CD8-positive, alpha-beta memory T cell (primary cell): ENCODE measurements at regions not wholly inside any gene's neighbourhood (a gene's known extent, or its start where the extent isn't known, plus 50 kb on each side); places are given as distances from the start of the nearest gene placed in this dataset.
"Not testable (repeated sequence)": the region's sequence is repeated elsewhere in the genome, so short reads cannot be mapped to it uniquely, and the experiment has no call there.

Source experiments
- CTCF ChIA-PET: fragments of 350-600 bp; sonication (Branson Sonifier 250); formaldehyde crosslinking; loops from one replicate; lab custom pipeline; 2021; ENCODE audit warnings: antibody characterized with exemption; lab: Charles Lee
- POLR2A ChIA-PET: fragments of 350-600 bp; sonication (Branson Sonifier 250); formaldehyde crosslinking; loops from one replicate; lab custom pipeline; 2021; ENCODE audit warnings: antibody characterized with exemption; lab: Charles Lee
- DNase-seq, 5 donors: peaks; one replicate each; pipeline versions ENCODE4 v3.0.0 to v3.0.0-alpha.2; 2020 to 2022; ENCODE audit warnings: mixed read lengths in 1 of 5
- H3K27ac ChIP-seq: one replicate; pipeline ENCODE4 v1.7.0; 2013; ENCODE audit warnings: low read depth, mild to moderate bottlenecking, low read length, moderate library complexity
- H3K27me3 ChIP-seq: 2 replicates; pipeline ENCODE4 v1.7.0; 2013; ENCODE audit warnings: low read length, mild to moderate bottlenecking; ENCODE audit not compliant: insufficient read depth, poor library complexity, severe bottlenecking
- H3K36me3 ChIP-seq: 2 replicates; pipeline ENCODE4 v1.7.0; 2013; ENCODE audit warnings: mild to moderate bottlenecking, low read length, moderate library complexity; ENCODE audit not compliant: insufficient read depth
- H3K4me1 ChIP-seq: 2 replicates; pipeline ENCODE4 v1.7.0; 2013; ENCODE audit warnings: mild to moderate bottlenecking, low read length, moderate library complexity; ENCODE audit not compliant: insufficient read depth
- H3K4me3 ChIP-seq: 2 replicates; pipeline ENCODE4 v1.7.0; 2013; ENCODE audit warnings: mild to moderate bottlenecking, low read length
- H3K9me3 ChIP-seq: 2 replicates; pipeline ENCODE4 v1.7.0; 2013; ENCODE audit warnings: mild to moderate bottlenecking, low read length
- H3K27ac Mint-ChIP-seq, 8 donors: one replicate each; pipeline ENCODE4 v1.8.0; 2020 to 2021; ENCODE audit warnings: mixed read lengths in 8 of 8, mild to moderate bottlenecking in 6 of 8, inconsistent platforms in 3 of 8, moderate library complexity in 3 of 8
- H3K27me3 Mint-ChIP-seq, 2 donors: one replicate each; pipeline ENCODE4 v1.8.0; 2020 to 2021; ENCODE audit warnings: mixed read lengths in 2 of 2, mild to moderate bottlenecking in 1 of 2, moderate library complexity in 1 of 2
- H3K36me3 Mint-ChIP-seq, 3 donors: one replicate each; pipeline ENCODE4 v1.8.0; 2020 to 2021; ENCODE audit warnings: mixed read lengths in 3 of 3, inconsistent platforms in 1 of 3, mild to moderate bottlenecking in 1 of 3
- H3K4me1 Mint-ChIP-seq, 3 donors: one replicate each; pipeline ENCODE4 v1.8.0; 2020 to 2021; ENCODE audit warnings: mixed read lengths in 3 of 3, inconsistent platforms in 1 of 3, mild to moderate bottlenecking in 1 of 3
- H3K4me3 Mint-ChIP-seq, 7 donors: one replicate each; pipeline ENCODE4 v1.8.0; 2020 to 2021; ENCODE audit warnings: mixed read lengths in 7 of 7, mild to moderate bottlenecking in 6 of 7, moderate library complexity in 4 of 7, inconsistent platforms in 2 of 7
- H3K9me3 Mint-ChIP-seq, 5 donors: one replicate each; pipeline ENCODE4 v1.8.0; 2020 to 2022; ENCODE audit warnings: mixed read lengths in 5 of 5, mild to moderate bottlenecking in 3 of 5, moderate library complexity in 2 of 5, inconsistent platforms in 1 of 5

- no peak for DNase-seq
- Mint-ChIP-seq H3K4me1 (no peaks in the 10 kb centered on the region), H3K4me3 (no peak overlapping the region), H3K36me3 (no peaks in the 10 kb centered on the region), H3K27me3 (peaks cover 0 to 3% of the 10 kb centered on the region in 2 donors), H3K27ac (no peak overlapping the region), H3K9me3 (peaks cover 0 to 12% (median 10%) of the 10 kb centered on the region in 5 donors)
- H3K27ac ChIP-seq = no peak overlapping the region
- no peaks in the 10 kb centered on the region for H3K36me3 ChIP-seq
- no peaks in the 10 kb centered on the region for H3K4me1 ChIP-seq
- POLR2A ChIA-PET = no interaction called here
- no peaks in the 10 kb centered on the region for H3K27me3 ChIP-seq
- no peak overlapping the region for H3K4me3 ChIP-seq
- H3K9me3 ChIP-seq = no peaks in the 10 kb centered on the region
- CTCF ChIA-PET = no interaction called here
Measured at GRCh38 chr10:16030562-16030961, 170.3 kb upstream of the MINDY3 start.

GRCh38 chr10:16049050-16049449, 188.7 kb upstream of the MINDY3 start:
- H3K27ac Mint-ChIP-seq = no peak overlapping the region
- no peaks in the 10 kb centered on the region for H3K27me3 ChIP-seq
- no peaks in the 10 kb centered on the region for H3K36me3 ChIP-seq
- no peak for DNase-seq
- no peak overlapping the region for H3K27ac ChIP-seq
- H3K4me3 ChIP-seq = no peak overlapping the region
- ChIA-PET POLR2A (no interaction called here), CTCF (no interaction called here)
- H3K9me3 ChIP-seq = no peaks in the 10 kb centered on the region
- no peak overlapping the region for H3K4me3 Mint-ChIP-seq
- no peaks in the 10 kb centered on the region for H3K4me1 Mint-ChIP-seq
- no peaks in the 10 kb centered on the region for H3K36me3 Mint-ChIP-seq
- no peaks in the 10 kb centered on the region for H3K27me3 Mint-ChIP-seq
- no peaks in the 10 kb centered on the region for H3K4me1 ChIP-seq
- H3K9me3 Mint-ChIP-seq = no peaks in the 10 kb centered on the region

- H3K27me3 ChIP-seq = no peaks in the 10 kb centered on the region
- Mint-ChIP-seq H3K27ac (no peak overlapping the region), H3K36me3 (no peaks in the 10 kb centered on the region), H3K4me3 (no peak overlapping the region), H3K27me3 (no peaks in the 10 kb centered on the region), H3K4me1 (no peaks in the 10 kb centered on the region), H3K9me3 (no peaks in the 10 kb centered on the region)
- DNase-seq = no peak
- no peaks in the 10 kb centered on the region for H3K4me1 ChIP-seq
- H3K4me3 ChIP-seq = no peak overlapping the region
- no peaks in the 10 kb centered on the region for H3K36me3 ChIP-seq
- H3K27ac ChIP-seq = no peak overlapping the region
- POLR2A ChIA-PET = no interaction called here
- CTCF ChIA-PET = no interaction called here
- no peaks in the 10 kb centered on the region for H3K9me3 ChIP-seq
Measured at GRCh38 chr10:16049782-16050181, 189.5 kb upstream of the MINDY3 start.

- H3K4me1 Mint-ChIP-seq = no peaks in the 10 kb centered on the region
- peaks cover 0 to 4% (median 2%) of the 10 kb centered on the region in 5 donors for H3K9me3 Mint-ChIP-seq
Measured at GRCh38 chr10:16063350-16063749, 203.0 kb upstream of the MINDY3 start.

GRCh38 chr10:16083551-16083950, 223.2 kb upstream of the MINDY3 start:
- H3K9me3 Mint-ChIP-seq, H3K27ac Mint-ChIP-seq, H3K4me3 Mint-ChIP-seq, CTCF ChIA-PET, H3K36me3 Mint-ChIP-seq, H3K27me3 ChIP-seq, H3K4me1 ChIP-seq, H3K36me3 ChIP-seq, H3K4me1 Mint-ChIP-seq, H3K27ac ChIP-seq, DNase-seq, POLR2A ChIA-PET, H3K9me3 ChIP-seq, H3K4me3 ChIP-seq, H3K27me3 Mint-ChIP-seq: not testable (repeated sequence)

More at GRCh38 chr10:16063350-16063749, 203.0 kb upstream of the MINDY3 start:
- no peak for DNase-seq
- Histone ChIP-seq H3K4me1 (no peaks in the 10 kb centered on the region), H3K27me3 (no peaks in the 10 kb centered on the region), H3K9me3 (no peaks in the 10 kb centered on the region), H3K27ac (no peak overlapping the region), H3K4me3 (no peak overlapping the region), H3K36me3 (no peaks in the 10 kb centered on the region)
- H3K27ac Mint-ChIP-seq = no peak overlapping the region
- H3K36me3 Mint-ChIP-seq = no peaks in the 10 kb centered on the region
- ChIA-PET POLR2A (no interaction called here), CTCF (no interaction called here)
- H3K4me3 Mint-ChIP-seq = no peak overlapping the region
- peaks cover 0 to 2% of the 10 kb centered on the region in 2 donors for H3K27me3 Mint-ChIP-seq

GRCh38 chr10:16105082-16105481, 244.8 kb upstream of the MINDY3 start:
- Mint-ChIP-seq H3K4me1 (no peaks in the 10 kb centered on the region), H3K9me3 (no peaks in the 10 kb centered on the region), H3K27ac (no peak overlapping the region), H3K36me3 (no peaks in the 10 kb centered on the region), H3K4me3 (no peak overlapping the region), H3K27me3 (peaks cover 0 to 3% of the 10 kb centered on the region in 2 donors)
- POLR2A ChIA-PET = no interaction called here
- Histone ChIP-seq H3K4me1 (no peaks in the 10 kb centered on the region), H3K27me3 (no peaks in the 10 kb centered on the region), H3K9me3 (no peaks in the 10 kb centered on the region), H3K27ac (no peak overlapping the region), H3K4me3 (no peak overlapping the region), H3K36me3 (no peaks in the 10 kb centered on the region)
- no peak for DNase-seq
- CTCF ChIA-PET = no interaction called here

GRCh38 chr10:16116404-16117304, 256.3 kb upstream of the MINDY3 start:
- Histone ChIP-seq H3K4me3 (no peak overlapping the region), H3K27ac (no peak overlapping the region), H3K27me3 (no peaks in the 10 kb centered on the region), H3K9me3 (no peaks in the 10 kb centered on the region), H3K36me3 (no peaks in the 10 kb centered on the region), H3K4me1 (no peaks in the 10 kb centered on the region)
- CTCF ChIA-PET = no interaction called here
- H3K27ac Mint-ChIP-seq = no peak overlapping the region
- POLR2A ChIA-PET = no interaction called here
- H3K4me1 Mint-ChIP-seq = no peaks in the 10 kb centered on the region
- no peaks in the 10 kb centered on the region for H3K27me3 Mint-ChIP-seq
- DNase-seq = no peak
- H3K36me3 Mint-ChIP-seq = no peaks in the 10 kb centered on the region
- H3K4me3 Mint-ChIP-seq = no peak overlapping the region
- no peaks in the 10 kb centered on the region for H3K9me3 Mint-ChIP-seq

GRCh38 chr10:16117305-16117695, 257.0 kb upstream of the MINDY3 start:
- Histone ChIP-seq H3K4me1 (no peaks in the 10 kb centered on the region), H3K27me3 (no peaks in the 10 kb centered on the region), H3K36me3 (no peaks in the 10 kb centered on the region), H3K4me3 (no peak overlapping the region), H3K9me3 (no peaks in the 10 kb centered on the region), H3K27ac (no peak overlapping the region)
- no peaks in the 10 kb centered on the region for H3K9me3 Mint-ChIP-seq
- ChIA-PET POLR2A (no interaction called here), CTCF (no interaction called here)
- no peak for DNase-seq
- H3K36me3 Mint-ChIP-seq = no peaks in the 10 kb centered on the region
- H3K27ac Mint-ChIP-seq = no peak overlapping the region
- no peaks in the 10 kb centered on the region for H3K4me1 Mint-ChIP-seq
- H3K27me3 Mint-ChIP-seq = no peaks in the 10 kb centered on the region
- H3K4me3 Mint-ChIP-seq = no peak overlapping the region
